Chondrocyte (in vitro differentiated cells): ENCODE measurements at regions not wholly inside any gene's neighbourhood (a gene's known extent, or its start where the extent isn't known, plus 50 kb on each side); places are given as distances from the start of the nearest gene placed in this dataset.

Experiments used
- DNase-seq: peaks from one replicate; pipeline ENCODE4 v3.0.0; 2021; ENCODE audit warnings: mixed read lengths, low spot score
- H3K27ac Mint-ChIP-seq: one replicate; pipeline ENCODE4 v1.8.0; 2021; ENCODE audit warnings: mild to moderate bottlenecking, moderate library complexity, mixed read lengths; ENCODE audit not compliant: unreplicated experiment
- H3K27me3 Mint-ChIP-seq: 2 replicates; pipeline ENCODE4 v1.8.0; 2021; ENCODE audit warnings: low read depth, mixed read lengths
- H3K36me3 Mint-ChIP-seq: 2 replicates; pipeline ENCODE4 v1.8.0; 2021; ENCODE audit warnings: low read depth, mixed read lengths
- H3K4me1 Mint-ChIP-seq: 2 replicates; pipeline ENCODE4 v1.8.0; 2021; ENCODE audit warnings: low read depth, mild to moderate bottlenecking, mixed read lengths
- H3K4me3 Mint-ChIP-seq: one replicate; pipeline ENCODE4 v1.8.0; 2021; ENCODE audit warnings: mild to moderate bottlenecking, moderate library complexity, mixed read lengths; ENCODE audit not compliant: unreplicated experiment
- H3K9me3 Mint-ChIP-seq: 2 replicates; pipeline ENCODE4 v1.8.0; 2021; ENCODE audit warnings: low read depth, mixed read lengths
- CTCF ChIP-seq: fragments of 200-600 bp; sonication (generic); IDR thresholded peaks from 2 replicates; pipeline ENCODE4 v1.5.0; 2021; ENCODE audit warnings: antibody characterized with exemption, mild to moderate bottlenecking, moderate library complexity

GRCh38 chr2:60337142-60337497 lies 216.3 kb downstream of the BCL11A start:
- Mint-ChIP-seq H3K27me3 (peaks cover 3% of the 10 kb centered on the region), H3K27ac (no peak overlapping the region), H3K4me1 (peaks cover 3% of the 10 kb centered on the region), H3K4me3 (no peak overlapping the region), H3K36me3 (no peaks in the 10 kb centered on the region), H3K9me3 (no peaks in the 10 kb centered on the region)
- DNase-seq = no peak
- no peak for TF ChIP-seq CTCF

GRCh38 chr2:60336442-60337141 lies 216.9 kb downstream of the BCL11A start:
- peaks cover 3% of the 10 kb centered on the region for H3K4me1 Mint-ChIP-seq
- DNase-seq = no peak

GRCh38 chr2:60335533-60336237 lies 217.8 kb downstream of the BCL11A start:
- Mint-ChIP-seq H3K27me3 (peaks cover 3% of the 10 kb centered on the region), H3K4me3 (no peak overlapping the region), H3K27ac (no peak overlapping the region), H3K36me3 (no peaks in the 10 kb centered on the region), H3K4me1 (peaks cover 3% of the 10 kb centered on the region), H3K9me3 (no peaks in the 10 kb centered on the region)
- TF ChIP-seq CTCF = no peak
- DNase-seq = no peak

More at GRCh38 chr2:60336442-60337141, 216.9 kb downstream of the BCL11A start:
- Mint-ChIP-seq H3K27ac (no peak overlapping the region), H3K4me3 (no peak overlapping the region), H3K36me3 (no peaks in the 10 kb centered on the region), H3K9me3 (no peaks in the 10 kb centered on the region), H3K27me3 (peaks cover 3% of the 10 kb centered on the region)
- no peak for TF ChIP-seq CTCF

GRCh38 chr2:60334610-60335009 lies 218.8 kb downstream of the BCL11A start:
- no peak for TF ChIP-seq CTCF

GRCh38 chr2:60333264-60333663 lies 220.2 kb downstream of the BCL11A start:
- H3K36me3 Mint-ChIP-seq = no peaks in the 10 kb centered on the region
- H3K4me1 Mint-ChIP-seq = no peaks in the 10 kb centered on the region
- no peak for DNase-seq

More at GRCh38 chr2:60334610-60335009, 218.8 kb downstream of the BCL11A start:
- DNase-seq = no peak
- H3K27ac Mint-ChIP-seq = no peak overlapping the region
- H3K36me3 Mint-ChIP-seq = no peaks in the 10 kb centered on the region
- H3K27me3 Mint-ChIP-seq = peaks cover 3% of the 10 kb centered on the region
- H3K9me3 Mint-ChIP-seq = no peaks in the 10 kb centered on the region
- no peak overlapping the region for H3K4me3 Mint-ChIP-seq
- H3K4me1 Mint-ChIP-seq = peaks cover 3% of the 10 kb centered on the region

More at GRCh38 chr2:60333264-60333663, 220.2 kb downstream of the BCL11A start:
- no peak overlapping the region for H3K27ac Mint-ChIP-seq
- H3K4me3 Mint-ChIP-seq = no peak overlapping the region
- no peaks in the 10 kb centered on the region for H3K9me3 Mint-ChIP-seq
- TF ChIP-seq CTCF = no peak
- peaks cover 3% of the 10 kb centered on the region for H3K27me3 Mint-ChIP-seq
